K562 (cell line): ENCODE measurements at regions not wholly inside any gene's neighbourhood (a gene's known extent, or its start where the extent isn't known, plus 50 kb on each side); places are given as distances from the start of the nearest gene placed in this dataset.

ENCODE experiments used
- CTCFL ChIP-seq: IDR thresholded peaks from 2 replicates; pipeline ENCODE4 v1.6.1; 2011; ENCODE audit warnings: borderline replicate concordance, low read depth, mild to moderate bottlenecking, moderate library complexity, low read length; ENCODE audit not compliant: insufficient read depth, poor library complexity, severe bottlenecking
- DLX4 ChIP-seq: fragments of 250-450 bp; sonication (Bioruptor Pico); IDR thresholded peaks from 2 replicates; pipeline ENCODE4 v1.6.1; 2021; ENCODE audit warnings: mild to moderate bottlenecking
- E2F8 ChIP-seq: fragments of 450-650 bp; IDR thresholded peaks from 2 replicates; pipeline ENCODE4 v1.7.1; 2018; ENCODE audit warnings: mild to moderate bottlenecking, low read depth; ENCODE audit not compliant: partially characterized antibody
- ELK1 ChIP-seq: sonication (generic); formaldehyde crosslinking; IDR thresholded peaks from 2 replicates; pipeline ENCODE4 v1.8.1; 2022; ENCODE audit warnings: missing genetic modification reagents
- RAD21 ChIP-seq, 2 experiments: fragments of 250-450 bp in 1 of 2; fragments of 450-650 bp in 1 of 2; sonication (Bioruptor Pico) in 1 of 2; formaldehyde crosslinking in 1 of 2; IDR thresholded peaks in 1 of 2; conservative IDR thresholded peaks in 1 of 2; 2 replicates each; pipeline versions ENCODE4 v1.4.0 to v1.8.0; 2020 to 2022; ENCODE audit warnings: mild to moderate bottlenecking in 2 of 2, moderate library complexity in 1 of 2
- RREB1 ChIP-seq: fragments of 250-450 bp; sonication (Bioruptor Pico); IDR thresholded peaks from 2 replicates; pipeline ENCODE4 v1.4.0; 2020
- ZFP30 ChIP-seq: fragments of 250-450 bp; sonication (Bioruptor Pico); IDR thresholded peaks from 2 replicates; pipeline ENCODE4 v1.8.0; 2022; ENCODE audit warnings: moderate library complexity, mild to moderate bottlenecking, inconsistent platforms, borderline replicate concordance
- ZNF263 ChIP-seq: sonication (generic); formaldehyde crosslinking; IDR thresholded peaks from 2 replicates; pipeline ENCODE4 v1.8.0; 2022; ENCODE audit warnings: mild to moderate bottlenecking, missing genetic modification reagents, borderline replicate concordance

GRCh38 chr12:58701536-58701935, 218.8 kb downstream of the LRIG3 start (continued):
- TF ChIP-seq RREB1 (CRISPR knock-in tag): no peak
- TF ChIP-seq ZFP30: no peak
- TF ChIP-seq ELK1 (CRISPR knock-in tag): no peak
- TF ChIP-seq CTCFL: no peak
- TF ChIP-seq RAD21 (CRISPR knock-in tag; conservative IDR thresholded peaks at IDR 0.05 in 1 of 2, IDR thresholded peaks at IDR 0.05 in 1 of 2): no peak
- no peak for TF ChIP-seq DLX4
- TF ChIP-seq ZNF263: no peak
- TF ChIP-seq E2F8: no peak
